ENCODE measurements at regions not wholly inside any gene's neighbourhood (a gene's known extent, or its start where the extent isn't known, plus 50 kb on each side); places are given as distances from the start of the nearest gene placed in this dataset.

DNA sequence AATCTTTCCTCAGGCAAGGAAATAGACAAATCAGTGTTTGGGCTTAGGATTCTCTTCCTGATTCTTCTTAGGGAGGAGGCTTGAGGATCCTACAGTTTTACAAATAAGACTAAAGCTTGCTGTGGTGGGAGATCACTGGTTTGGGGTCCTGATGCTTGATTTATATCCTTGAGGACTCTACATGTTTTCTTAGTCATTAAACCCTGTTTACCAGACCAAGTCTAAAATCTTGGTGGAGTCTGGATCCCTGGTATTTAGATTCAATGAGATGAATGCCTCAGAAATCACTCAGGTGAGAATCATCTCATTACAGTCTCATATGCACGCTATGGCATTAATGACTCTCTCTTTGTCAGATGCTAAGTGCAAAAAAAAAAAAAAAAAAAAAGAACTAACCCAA lies 304.3 kb upstream of the SALL1 start:
- no peaks in the 10 kb centered on the region for H3K36me3 ChIP-seq

DNA sequence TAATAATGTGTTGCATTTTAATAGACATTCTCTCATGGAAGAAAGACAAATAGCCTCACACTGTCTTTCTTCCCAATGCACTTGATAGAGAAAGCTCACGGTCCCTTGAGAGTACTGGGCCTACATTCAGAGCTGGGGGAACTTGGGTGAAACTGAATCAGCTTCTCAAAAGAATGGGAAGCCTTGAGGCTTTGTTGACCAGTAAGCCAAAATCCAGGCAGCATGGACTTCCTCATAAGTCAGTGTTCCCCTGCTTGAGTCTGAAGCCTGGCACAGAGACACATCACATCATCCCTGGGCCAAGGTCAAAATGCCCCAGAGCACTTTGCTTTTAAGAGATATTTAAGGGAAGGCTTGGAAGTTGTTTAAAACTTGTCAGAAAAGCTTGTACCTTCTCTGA lies 302.2 kb upstream of the SALL1 start:
- DNase-seq: no peak
- H3K4me1 ChIP-seq: no peaks in the 10 kb centered on the region
- H3K27me3 ChIP-seq: no peaks in the 10 kb centered on the region
- TF ChIP-seq, protein P1, sequence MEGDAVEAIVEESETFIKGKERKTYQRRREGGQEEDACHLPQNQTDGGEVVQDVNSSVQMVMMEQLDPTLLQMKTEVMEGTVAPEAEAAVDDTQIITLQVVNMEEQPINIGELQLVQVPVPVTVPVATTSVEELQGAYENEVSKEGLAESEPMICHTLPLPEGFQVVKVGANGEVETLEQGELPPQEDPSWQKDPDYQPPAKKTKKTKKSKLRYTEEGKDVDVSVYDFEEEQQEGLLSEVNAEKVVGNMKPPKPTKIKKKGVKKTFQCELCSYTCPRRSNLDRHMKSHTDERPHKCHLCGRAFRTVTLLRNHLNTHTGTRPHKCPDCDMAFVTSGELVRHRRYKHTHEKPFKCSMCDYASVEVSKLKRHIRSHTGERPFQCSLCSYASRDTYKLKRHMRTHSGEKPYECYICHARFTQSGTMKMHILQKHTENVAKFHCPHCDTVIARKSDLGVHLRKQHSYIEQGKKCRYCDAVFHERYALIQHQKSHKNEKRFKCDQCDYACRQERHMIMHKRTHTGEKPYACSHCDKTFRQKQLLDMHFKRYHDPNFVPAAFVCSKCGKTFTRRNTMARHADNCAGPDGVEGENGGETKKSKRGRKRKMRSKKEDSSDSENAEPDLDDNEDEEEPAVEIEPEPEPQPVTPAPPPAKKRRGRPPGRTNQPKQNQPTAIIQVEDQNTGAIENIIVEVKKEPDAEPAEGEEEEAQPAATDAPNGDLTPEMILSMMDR (IDR thresholded peaks at IDR 0.05): no peak
- ATAC-seq: no peak
- H3K9me3 ChIP-seq: no peaks in the 10 kb centered on the region
- no peaks in the 10 kb centered on the region for H3K36me3 ChIP-seq
- H3K4me3 ChIP-seq: no peak overlapping the region
- no peak overlapping the region for H3K27ac ChIP-seq
- intact Hi-C loops (cut with DNase I): no loop called here

More for the DNA sequence above, 304.3 kb upstream of the SALL1 start:
- no peaks in the 10 kb centered on the region for H3K4me1 ChIP-seq
- no peaks in the 10 kb centered on the region for H3K9me3 ChIP-seq
- H3K27me3 ChIP-seq: no peaks in the 10 kb centered on the region
- DNase-seq: no peak
- no peak overlapping the region for H3K27ac ChIP-seq
- TF ChIP-seq, protein P1 (IDR thresholded peaks at IDR 0.05): no peak
- no peak overlapping the region for H3K4me3 ChIP-seq
- intact Hi-C loops (cut with DNase I): no loop called here
- ATAC-seq: no peak

DNA sequence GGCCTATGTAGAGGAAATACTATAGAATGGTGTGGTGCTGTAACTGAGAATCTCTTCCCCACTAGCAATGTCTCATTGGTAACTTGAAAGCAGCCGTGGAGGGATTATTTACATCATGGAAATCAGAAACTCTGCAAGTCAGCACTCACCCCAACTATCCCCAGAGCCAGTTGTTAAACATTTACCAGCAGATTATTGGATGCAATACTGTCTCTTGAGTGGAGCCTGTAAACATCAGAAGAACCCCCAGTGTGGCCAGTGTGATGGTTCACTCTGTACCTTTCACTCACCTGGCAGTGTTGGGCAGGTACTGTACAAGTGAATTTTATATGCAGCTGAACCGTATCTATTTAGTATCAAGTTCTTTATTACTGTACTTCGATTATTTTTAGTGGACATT lies 299.8 kb upstream of the SALL1 start:
- intact Hi-C loops (cut with DNase I): no loop called here
- no peak for ATAC-seq
- H3K36me3 ChIP-seq: no peaks in the 10 kb centered on the region
- H3K27me3 ChIP-seq: no peaks in the 10 kb centered on the region
- H3K4me3 ChIP-seq: no peak overlapping the region
- TF ChIP-seq, protein P1 (IDR thresholded peaks at IDR 0.05): no peak
- H3K27ac ChIP-seq: no peak overlapping the region
- H3K9me3 ChIP-seq: no peaks in the 10 kb centered on the region
- H3K4me1 ChIP-seq: no peaks in the 10 kb centered on the region
- DNase-seq: no peak

DNA sequence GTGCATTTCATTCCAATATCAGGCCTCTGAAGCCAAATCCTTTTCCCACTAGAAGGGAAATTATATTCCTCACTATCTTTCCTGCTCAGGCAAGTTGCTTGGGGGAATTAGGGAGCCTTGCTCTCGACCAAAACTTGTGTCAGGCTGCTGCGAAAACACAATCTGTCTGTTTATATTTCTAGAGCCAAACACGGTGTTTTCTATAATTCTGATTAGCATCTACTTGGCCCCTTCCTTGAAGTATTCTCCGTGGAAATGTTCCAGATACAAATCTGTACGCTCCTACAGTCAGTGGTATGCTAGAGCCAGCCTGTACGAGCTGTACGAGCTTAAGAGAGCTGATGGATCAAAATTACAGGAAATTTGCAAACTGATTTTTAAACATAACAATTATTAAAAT lies 299.3 kb upstream of the SALL1 start:
- DNase-seq (no peak), ATAC-seq (no peak)
- TF ChIP-seq, protein P1 (IDR thresholded peaks at IDR 0.05): no peak
- intact Hi-C loops (cut with DNase I): no loop called here
- Histone ChIP-seq H3K36me3 (no peaks in the 10 kb centered on the region), H3K27ac (no peak overlapping the region), H3K27me3 (no peaks in the 10 kb centered on the region), H3K4me1 (no peaks in the 10 kb centered on the region), H3K9me3 (no peaks in the 10 kb centered on the region), H3K4me3 (no peak overlapping the region)

DNA sequence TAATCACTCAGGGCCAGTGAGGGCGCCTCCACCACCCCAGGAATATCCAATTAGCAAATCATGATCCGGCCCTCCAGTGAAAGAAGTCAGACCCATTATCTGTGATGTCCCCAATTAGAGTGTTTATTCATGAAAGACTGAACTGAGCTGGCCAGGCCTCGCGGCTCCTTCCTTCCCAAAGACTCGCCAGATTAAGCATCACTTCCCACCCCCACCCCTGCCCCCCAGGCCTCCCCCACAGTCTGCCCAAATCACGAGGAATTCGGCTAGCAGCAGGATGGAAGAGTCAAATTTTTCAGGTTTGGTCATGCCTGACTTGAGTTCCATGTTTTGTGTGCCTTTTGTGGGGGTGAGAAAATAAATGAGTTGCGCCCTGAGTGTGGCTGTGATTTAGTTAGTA lies 298.4 kb upstream of the SALL1 start:
- intact Hi-C loops (cut with DNase I): no loop called here
- H3K4me3 ChIP-seq: no peak overlapping the region
- TF ChIP-seq, protein P1 (IDR thresholded peaks at IDR 0.05): no peak
- DNase-seq: no peak
- no peak overlapping the region for H3K27ac ChIP-seq
- no peaks in the 10 kb centered on the region for H3K36me3 ChIP-seq
- no peak for ATAC-seq
- H3K27me3 ChIP-seq: no peaks in the 10 kb centered on the region
- H3K9me3 ChIP-seq: no peaks in the 10 kb centered on the region
- no peaks in the 10 kb centered on the region for H3K4me1 ChIP-seq
